OCI-LY7 (cell line): ENCODE measurements at regions not wholly inside any gene's neighbourhood (a gene's known extent, or its start where the extent isn't known, plus 50 kb on each side); places are given as distances from the start of the nearest gene placed in this dataset.

ENCODE experiments used
- BruUV-seq: library from RNA; stranded (reverse); fragments of 400-500 nt; replicated peaks from 2 replicates; lab custom pipeline; 2021; lab: Mats Ljungman, UMichigan
- CTCF ChIA-PET: fragments of 300-600 bp; sonication (Branson Sonifier 250); formaldehyde crosslinking; loops from one replicate; lab custom pipeline; 2022; ENCODE audit warnings: antibody characterized with exemption; ENCODE audit not compliant: unreplicated experiment; lab: Charles Lee
- POLR2A ChIA-PET: fragments of 300-600 bp; sonication (Branson Sonifier 250); formaldehyde crosslinking; loops from one replicate; lab custom pipeline; 2022; ENCODE audit warnings: antibody characterized with exemption; lab: Charles Lee
- DNase-seq: peaks from one replicate; pipeline ENCODE4 v3.0.0-alpha.2; 2015; ENCODE audit warnings: low spot score
- H2AFZ ChIP-seq: fragments of 200-600 bp; sonication (generic), shearing (Covaris generic); 2 replicates; pipeline ENCODE4 v1.6.1; 2014; ENCODE audit warnings: mild to moderate bottlenecking, antibody characterized with exemption, low read length, moderate library complexity
- H3K27ac ChIP-seq: fragments of 200-600 bp; sonication (generic); 2 replicates; pipeline ENCODE4 v1.5.1; 2014; ENCODE audit warnings: mixed run types, low read depth, mild to moderate bottlenecking, moderate library complexity, low read length, inconsistent platforms; ENCODE audit not compliant: poor library complexity, severe bottlenecking
- H3K36me3 ChIP-seq: fragments of 200-600 bp; sonication (generic); 2 replicates; pipeline ENCODE4 v1.6.1; 2014; ENCODE audit warnings: mild to moderate bottlenecking, antibody characterized with exemption, low read length, moderate library complexity, mixed read lengths; ENCODE audit not compliant: insufficient read depth
- H3K4me1 ChIP-seq: fragments of 200-600 bp; sonication (generic); 2 replicates; pipeline ENCODE4 v1.5.1; 2014; ENCODE audit warnings: mild to moderate bottlenecking, low read length; ENCODE audit not compliant: insufficient read depth, poor library complexity, severe bottlenecking
- H3K4me2 ChIP-seq: fragments of 200-600 bp; sonication (generic); 2 replicates; pipeline ENCODE4 v1.6.1; 2014; ENCODE audit warnings: mild to moderate bottlenecking, low read length
- H3K4me3 ChIP-seq: fragments of 200-600 bp; sonication (generic); 2 replicates; pipeline ENCODE4 v1.5.1; 2014; ENCODE audit warnings: mild to moderate bottlenecking, low read depth, low read length; ENCODE audit not compliant: poor library complexity, severe bottlenecking
- H3K79me2 ChIP-seq: fragments of 200-600 bp; sonication (generic); 2 replicates; pipeline ENCODE4 v1.6.1; 2016; ENCODE audit warnings: low read depth, mild to moderate bottlenecking, low read length, moderate library complexity, mixed read lengths; ENCODE audit not compliant: insufficient read depth
- H3K9me2 ChIP-seq: fragments of 200-600 bp; sonication (generic); 2 replicates; pipeline ENCODE4 v1.6.1; 2016; ENCODE audit warnings: mild to moderate bottlenecking, low read length, mixed read lengths; ENCODE audit not compliant: insufficient read depth
- H3K9me3 ChIP-seq: fragments of 200-600 bp; sonication (generic); 2 replicates; pipeline ENCODE4 v1.6.1; 2014; ENCODE audit warnings: mild to moderate bottlenecking, mixed run types, low read length, mixed read lengths
- H4K20me1 ChIP-seq: fragments of 200-600 bp; sonication (generic); 2 replicates; pipeline ENCODE4 v1.6.1; 2014; ENCODE audit warnings: mild to moderate bottlenecking, antibody characterized with exemption, low read length, moderate library complexity, mixed read lengths; ENCODE audit not compliant: insufficient read depth
- CTCF ChIP-seq: fragments of 200-600 bp; sonication (generic); conservative IDR thresholded peaks from 2 replicates; pipeline ENCODE4 v1.5.1; 2014; ENCODE audit warnings: mild to moderate bottlenecking, antibody characterized with exemption, low read length, moderate library complexity, mixed read lengths
- EZH2phosphoT487 ChIP-seq: fragments of 200-600 bp; sonication (generic); IDR thresholded peaks from 2 replicates; pipeline ENCODE4 v1.6.1; 2018; ENCODE audit warnings: low read depth, borderline replicate concordance, mild to moderate bottlenecking, mixed run types, antibody characterized with exemption, low read length, moderate library complexity, mixed read lengths
- intact Hi-C: fragments of 100-400 bp; cut with micrococcal nuclease; formaldehyde crosslinking; loops from one replicate; pipeline ENCODE4 v1.10.0; 2022; ENCODE audit not compliant: unreplicated experiment

- no peaks in the 10 kb centered on the region for H3K4me1 ChIP-seq
- no peak overlapping the region for H2AFZ ChIP-seq
- intact Hi-C loops = no loop called here
- H3K36me3 ChIP-seq = no peaks in the 10 kb centered on the region
- H3K27ac ChIP-seq = no peak overlapping the region
- ChIA-PET CTCF (no interaction called here), POLR2A (interaction anchor here (0.6 to 0.8 kb wide), 2 partner anchors 961 to 1811 kb away, joined by 3 read pairs; no protein-coding TSS in a partner anchor)
- H3K4me2 ChIP-seq = no peak overlapping the region
- DNase-seq = no peak
- H3K9me3 ChIP-seq = no peaks in the 10 kb centered on the region
- BruUV-seq = no TSS peak
- TF ChIP-seq EZH2phosphoT487 = no peak
- no peak for TF ChIP-seq CTCF
- H3K79me2 ChIP-seq = no peaks in the 10 kb centered on the region
- H3K4me3 ChIP-seq = no peak overlapping the region
- no peaks in the 10 kb centered on the region for H4K20me1 ChIP-seq
- no peaks in the 10 kb centered on the region; the same call in 1 of the 2 replicates for H3K9me2 ChIP-seq
Measured at GRCh38 chr12:94039199-94039840, 109.1 kb upstream of the PLXNC1 start.

- no peaks in the 10 kb centered on the region for H4K20me1 ChIP-seq
- BruUV-seq = no TSS peak
- H3K4me2 ChIP-seq = no peak overlapping the region
- no peaks in the 10 kb centered on the region for H3K9me3 ChIP-seq
- H3K9me2 ChIP-seq = no peaks in the 10 kb centered on the region; the same call in 1 of the 2 replicates
- no peaks in the 10 kb centered on the region for H3K79me2 ChIP-seq
- no peak for DNase-seq
- no peak overlapping the region for H3K4me3 ChIP-seq
- H3K4me1 ChIP-seq = no peaks in the 10 kb centered on the region
- no peak overlapping the region for H2AFZ ChIP-seq
- ChIA-PET CTCF (no interaction called here), POLR2A (interaction anchor here (0.8 kb wide), 1 partner anchor 1812 kb away, joined by 3 read pairs; no protein-coding TSS in a partner anchor)
- H3K27ac ChIP-seq = no peak overlapping the region
- intact Hi-C loops = no loop called here
- TF ChIP-seq CTCF (no peak), EZH2phosphoT487 (no peak)
- H3K36me3 ChIP-seq = no peaks in the 10 kb centered on the region
Measured at GRCh38 chr12:94039914-94040313, 108.5 kb upstream of the PLXNC1 start.

- no peak overlapping the region for H2AFZ ChIP-seq
- no peaks in the 10 kb centered on the region for H3K9me3 ChIP-seq
- DNase-seq = no peak
- no peaks in the 10 kb centered on the region for H3K4me1 ChIP-seq
- no peak overlapping the region for H3K4me3 ChIP-seq
- TF ChIP-seq CTCF = no peak
- no peak for TF ChIP-seq EZH2phosphoT487
- ChIA-PET CTCF (no interaction called here), POLR2A (no interaction called here)
- intact Hi-C loops = no loop called here
- no TSS peak for BruUV-seq
- no peaks in the 10 kb centered on the region; the same call in 1 of the 2 replicates for H3K9me2 ChIP-seq
- no peaks in the 10 kb centered on the region for H3K36me3 ChIP-seq
- H4K20me1 ChIP-seq = no peaks in the 10 kb centered on the region
- no peak overlapping the region for H3K27ac ChIP-seq
- H3K4me2 ChIP-seq = no peak overlapping the region
- no peaks in the 10 kb centered on the region for H3K79me2 ChIP-seq
Measured at GRCh38 chr12:94041850-94042249, 106.5 kb upstream of the PLXNC1 start.
